ENCODE measurements at regions not wholly inside any gene's neighbourhood (a gene's known extent, or its start where the extent isn't known, plus 50 kb on each side); places are given as distances from the start of the nearest gene placed in this dataset.
"Not testable (repeated sequence)": the region's sequence is repeated elsewhere in the genome, so short reads cannot be mapped to it uniquely, and the experiment has no call there.

DNA sequence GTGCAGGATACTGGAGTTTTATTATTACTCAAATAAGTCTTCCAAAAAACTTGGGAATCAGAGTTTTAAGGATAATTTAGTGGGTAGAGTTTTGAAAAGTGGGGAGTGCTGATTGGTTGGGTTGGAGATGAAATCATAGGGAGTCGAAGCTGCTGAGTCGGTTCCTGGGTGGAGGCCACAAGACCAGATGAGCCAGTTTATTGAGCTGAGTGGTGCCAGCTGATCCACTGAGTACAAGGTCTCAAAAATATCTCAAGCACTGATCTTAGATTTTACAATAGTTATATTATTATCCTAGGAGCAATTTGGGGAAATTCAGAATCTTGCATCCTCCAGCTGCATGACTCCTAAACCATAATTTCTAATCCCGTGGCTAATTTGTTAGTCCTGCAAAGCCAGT is 804.9 kb upstream of the SEMA6A start:
- H3K36me3 ChIP-seq (replicated peaks), result no peaks in the 10 kb centered on the region
- in situ Hi-C loops (cut with MboI; ENCODE audit: low sequenced_read_pairs), result no loop called here
- no peak overlapping the region for H3K4me3 ChIP-seq
- DNase-seq (ENCODE audit: low spot score in 2 of 2), result no peak
- no peaks in the 10 kb centered on the region for H3K9me3 ChIP-seq
- H3K4me1 ChIP-seq, result 0 out of 2 replicates have a peak, but pooled peaks cover 2% of the 10 kb centered on the region
- H3K27me3 ChIP-seq (ENCODE audit: low read depth), result no peaks in the 10 kb centered on the region

- Histone ChIP-seq H3K9me3 (no peaks in the 10 kb centered on the region), H3K36me3 (replicated peaks) (no peaks in the 10 kb centered on the region), H3K4me3 (no peak overlapping the region), H3K27me3 (ENCODE audit: low read depth) (no peaks in the 10 kb centered on the region), H3K4me1 (0 out of 2 replicates have a peak, but pooled peaks cover 2% of the 10 kb centered on the region)
- in situ Hi-C loops (cut with MboI; ENCODE audit: low sequenced_read_pairs), result no loop called here
- no peak for DNase-seq (ENCODE audit: low spot score in 2 of 2)
Measured at GRCh38 chr5:117376748-117377147, 802.1 kb upstream of the SEMA6A start.

- in situ Hi-C loops (cut with MboI; ENCODE audit: low sequenced_read_pairs), result no loop called here
- no peaks in the 10 kb centered on the region for H3K9me3 ChIP-seq
- H3K36me3 ChIP-seq (replicated peaks), result no peaks in the 10 kb centered on the region
- H3K4me1 ChIP-seq, result no peaks in the 10 kb centered on the region; the same call in 1 of the 2 replicates
- no peaks in the 10 kb centered on the region for H3K27me3 ChIP-seq (ENCODE audit: low read depth)
- H3K4me3 ChIP-seq, result no peak overlapping the region
- no peak for DNase-seq (ENCODE audit: low spot score in 2 of 2)
Measured at GRCh38 chr5:117359895-117360294, 785.3 kb upstream of the SEMA6A start.

DNA sequence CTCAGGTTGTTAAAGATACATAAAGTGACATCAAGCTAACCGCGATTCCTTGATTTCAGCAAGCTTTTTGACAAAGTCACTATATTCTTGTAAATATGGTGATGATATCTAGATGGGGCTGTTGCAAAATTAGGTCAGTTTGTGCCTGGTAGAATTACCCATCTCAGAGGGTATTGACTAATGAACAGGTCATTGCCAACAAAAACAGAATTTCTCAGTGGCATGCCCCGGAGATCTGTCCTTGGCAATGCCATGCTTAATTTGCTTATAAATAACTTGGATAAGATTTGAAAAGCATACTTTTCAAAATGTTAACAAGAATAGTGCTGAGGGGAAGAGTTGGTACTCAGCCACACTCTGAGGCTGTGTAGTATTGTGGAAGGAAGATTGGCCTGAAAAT is 783.3 kb upstream of the SEMA6A start:
- Histone ChIP-seq H3K36me3 (replicated peaks) (no peaks in the 10 kb centered on the region), H3K4me3 (no peak overlapping the region), H3K4me1 (no peaks in the 10 kb centered on the region; the same call in 1 of the 2 replicates), H3K9me3 (no peaks in the 10 kb centered on the region), H3K27me3 (ENCODE audit: low read depth) (no peaks in the 10 kb centered on the region)
- no peak for DNase-seq (ENCODE audit: low spot score in 2 of 2)
- in situ Hi-C loops (cut with MboI; ENCODE audit: low sequenced_read_pairs), result no loop called here

- no peak for DNase-seq (ENCODE audit: low spot score in 2 of 2)
- no peaks in the 10 kb centered on the region for H3K9me3 ChIP-seq
- no peak overlapping the region for H3K4me3 ChIP-seq
- H3K27me3 ChIP-seq (ENCODE audit: low read depth), result no peaks in the 10 kb centered on the region; the same call in 1 of the 2 replicates
- H3K4me1 ChIP-seq, result no peaks in the 10 kb centered on the region; the same call in 1 of the 2 replicates
- no peaks in the 10 kb centered on the region for H3K36me3 ChIP-seq (replicated peaks)
- in situ Hi-C loops (cut with MboI; ENCODE audit: low sequenced_read_pairs), result no loop called here
Measured at GRCh38 chr5:117347280-117347679, 772.7 kb upstream of the SEMA6A start.

DNA sequence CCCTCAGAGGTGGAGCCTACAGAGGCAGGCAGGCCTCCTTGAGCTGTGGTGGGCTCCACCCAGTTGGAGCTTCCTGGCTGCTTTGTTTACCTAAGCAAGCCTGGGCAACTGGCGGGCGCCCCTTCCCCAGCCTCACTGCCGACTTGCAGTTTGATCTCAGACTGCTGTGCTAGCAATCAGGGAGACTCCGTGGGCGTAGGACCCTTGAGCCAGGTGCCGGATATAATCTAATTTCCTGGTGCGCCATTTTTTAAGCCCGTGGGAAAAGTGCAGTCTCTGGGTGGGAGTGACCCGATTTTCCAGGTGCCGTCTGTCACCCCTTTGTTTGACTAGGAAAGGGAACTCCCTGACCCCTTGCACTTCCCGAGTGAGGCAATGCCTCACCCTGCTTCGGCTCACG is 769.1 kb upstream of the SEMA6A start:
- DNase-seq (ENCODE audit: low spot score in 2 of 2), result peak in 1 of 2 experiments; percentile 18
- H3K27me3 ChIP-seq (ENCODE audit: low read depth); H3K36me3 ChIP-seq (replicated peaks); H3K4me1 ChIP-seq; H3K4me3 ChIP-seq; in situ Hi-C loops (cut with MboI; ENCODE audit: low sequenced_read_pairs); H3K9me3 ChIP-seq: not testable (repeated sequence)

DNA sequence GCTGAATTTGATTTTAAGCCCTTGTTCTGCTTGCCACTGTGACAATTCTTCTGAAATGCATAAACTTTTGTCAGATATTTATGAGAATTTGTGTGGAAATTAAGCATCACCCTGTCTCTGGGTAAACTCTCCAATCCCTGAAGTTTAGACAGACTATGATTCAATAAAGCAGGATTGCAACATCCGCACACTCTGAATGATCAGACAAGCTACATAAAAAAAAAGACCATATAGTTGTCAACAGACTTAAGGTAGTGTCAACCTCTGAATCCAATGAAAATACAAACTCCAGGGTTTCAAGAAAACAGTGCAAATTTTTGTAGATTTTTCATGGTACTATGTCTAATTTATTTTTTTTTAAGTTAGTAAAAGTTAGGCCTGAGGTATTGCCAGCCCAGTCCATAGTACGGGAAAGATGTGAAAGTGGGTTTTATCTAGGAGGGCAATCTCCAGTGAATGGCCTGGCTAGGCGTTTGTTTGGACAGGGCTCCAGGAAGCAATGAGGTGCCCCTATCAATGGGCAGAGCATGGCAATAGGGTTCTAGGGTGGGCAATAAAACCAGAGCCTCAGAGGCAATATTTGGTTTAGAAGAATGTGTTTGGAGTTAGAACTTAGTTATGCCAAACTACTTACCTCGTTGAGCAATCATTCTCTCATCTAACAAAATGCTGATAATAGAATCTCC is 762.6 kb upstream of the SEMA6A start:
- Histone ChIP-seq H3K4me3 (no peak overlapping the region), H3K4me1 (peaks cover 7% of the 10 kb centered on the region), H3K27me3 (ENCODE audit: low read depth) (no peaks in the 10 kb centered on the region), H3K36me3 (replicated peaks) (no peaks in the 10 kb centered on the region; the same call in 1 of the 2 replicates), H3K9me3 (no peaks in the 10 kb centered on the region)
- DNase-seq (ENCODE audit: low spot score in 2 of 2), result no peak
- in situ Hi-C loops (cut with MboI; ENCODE audit: low sequenced_read_pairs), result no loop called here

DNA sequence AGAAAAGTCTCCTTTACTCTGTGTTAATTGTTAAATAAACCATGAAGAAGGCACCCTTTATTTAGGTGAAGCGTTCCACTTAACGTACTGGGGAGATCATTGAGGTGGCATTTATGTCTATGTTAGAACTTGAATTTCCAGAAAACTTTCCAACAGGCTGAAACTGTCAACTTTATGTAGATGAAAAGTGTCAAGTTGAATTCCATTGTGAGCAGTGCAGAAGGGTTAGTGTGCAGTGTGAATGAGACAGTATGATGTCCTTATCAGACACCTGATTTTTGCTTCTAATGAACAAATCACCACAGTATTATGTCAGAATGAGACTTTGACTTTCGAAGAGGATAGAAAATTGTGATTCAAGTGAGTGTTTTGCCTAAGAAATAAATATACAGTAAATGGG is 761.6 kb upstream of the SEMA6A start:
- Histone ChIP-seq H3K4me3 (no peak overlapping the region), H3K27me3 (ENCODE audit: low read depth) (no peaks in the 10 kb centered on the region), H3K4me1 (peaks cover 7% of the 10 kb centered on the region), H3K9me3 (no peaks in the 10 kb centered on the region), H3K36me3 (replicated peaks) (no peaks in the 10 kb centered on the region; the same call in 1 of the 2 replicates)
- in situ Hi-C loops (cut with MboI; ENCODE audit: low sequenced_read_pairs), result no loop called here
- no peak for DNase-seq (ENCODE audit: low spot score in 2 of 2)

GRCh38 chr5:117333011-117333410 is 758.4 kb upstream of the SEMA6A start:
- Histone ChIP-seq H3K4me1 (peaks cover 7% of the 10 kb centered on the region), H3K9me3 (no peaks in the 10 kb centered on the region)
- in situ Hi-C loops (cut with MboI; ENCODE audit: low sequenced_read_pairs), result no loop called here

DNA sequence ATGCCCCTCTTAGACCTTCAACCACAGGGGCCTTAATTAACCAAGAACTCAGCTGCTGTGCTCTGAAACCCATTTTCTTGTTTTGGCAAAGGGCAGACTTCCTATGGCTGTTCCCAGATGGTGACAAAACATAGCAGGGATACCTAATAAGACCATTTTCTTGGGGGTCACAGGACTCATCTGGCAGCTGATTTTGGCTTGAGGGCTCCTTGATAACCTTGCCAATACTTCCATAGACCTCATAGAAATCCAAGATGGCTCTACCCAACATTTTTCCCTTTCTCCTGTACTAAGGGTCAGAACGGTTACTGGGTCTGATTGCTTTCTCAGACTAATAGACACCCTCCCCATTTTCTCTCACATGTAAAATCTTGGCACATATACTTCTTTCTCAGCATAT is 757.7 kb upstream of the SEMA6A start:
- Histone ChIP-seq H3K9me3 (no peaks in the 10 kb centered on the region), H3K4me1 (peaks cover 7% of the 10 kb centered on the region), H3K27me3 (ENCODE audit: low read depth) (no peaks in the 10 kb centered on the region), H3K4me3 (no peak overlapping the region), H3K36me3 (replicated peaks) (no peaks in the 10 kb centered on the region; the same call in 1 of the 2 replicates)
- in situ Hi-C loops (cut with MboI; ENCODE audit: low sequenced_read_pairs), result no loop called here
- DNase-seq (ENCODE audit: low spot score in 2 of 2), result no peak

More at GRCh38 chr5:117333011-117333410, 758.4 kb upstream of the SEMA6A start:
- Histone ChIP-seq H3K36me3 (replicated peaks) (no peaks in the 10 kb centered on the region; the same call in 1 of the 2 replicates), H3K27me3 (ENCODE audit: low read depth) (no peaks in the 10 kb centered on the region), H3K4me3 (no peak overlapping the region)
- DNase-seq (ENCODE audit: low spot score in 2 of 2), result no peak

DNA sequence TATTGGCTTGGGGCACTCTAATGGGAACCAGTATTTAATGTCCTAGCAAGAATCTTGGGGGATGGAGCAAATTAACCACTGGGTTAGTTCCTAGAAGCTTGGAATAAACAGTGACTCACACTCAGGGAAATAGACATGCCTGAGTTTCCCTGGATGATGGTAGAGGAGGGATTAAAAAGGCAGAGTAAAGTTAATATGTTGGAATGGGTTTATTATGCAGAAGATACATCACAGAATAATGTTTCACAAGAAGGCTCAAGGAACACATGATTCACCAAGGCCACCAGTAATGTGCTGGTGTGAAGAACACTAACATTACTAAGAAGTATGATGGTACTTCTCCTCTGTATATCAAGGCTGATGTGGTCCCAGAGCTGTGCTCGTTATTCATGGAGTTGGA is 752.9 kb upstream of the SEMA6A start:
- H3K27me3 ChIP-seq (ENCODE audit: low read depth), result no peaks in the 10 kb centered on the region
- no peaks in the 10 kb centered on the region for H3K9me3 ChIP-seq
- H3K4me1 ChIP-seq, result no peaks in the 10 kb centered on the region
- H3K4me3 ChIP-seq, result no peak overlapping the region
- no peaks in the 10 kb centered on the region for H3K36me3 ChIP-seq (replicated peaks)
- in situ Hi-C loops (cut with MboI; ENCODE audit: low sequenced_read_pairs), result no loop called here
- no peak for DNase-seq (ENCODE audit: low spot score in 2 of 2)

- Histone ChIP-seq H3K36me3 (replicated peaks) (no peaks in the 10 kb centered on the region), H3K9me3 (no peaks in the 10 kb centered on the region), H3K4me3 (no peak overlapping the region), H3K27me3 (ENCODE audit: low read depth) (no peaks in the 10 kb centered on the region), H3K4me1 (no peaks in the 10 kb centered on the region)
- DNase-seq (ENCODE audit: low spot score in 2 of 2), result no peak
- in situ Hi-C loops (cut with MboI; ENCODE audit: low sequenced_read_pairs), result no loop called here
Measured at GRCh38 chr5:117326997-117327396, 752.4 kb upstream of the SEMA6A start.

DNA sequence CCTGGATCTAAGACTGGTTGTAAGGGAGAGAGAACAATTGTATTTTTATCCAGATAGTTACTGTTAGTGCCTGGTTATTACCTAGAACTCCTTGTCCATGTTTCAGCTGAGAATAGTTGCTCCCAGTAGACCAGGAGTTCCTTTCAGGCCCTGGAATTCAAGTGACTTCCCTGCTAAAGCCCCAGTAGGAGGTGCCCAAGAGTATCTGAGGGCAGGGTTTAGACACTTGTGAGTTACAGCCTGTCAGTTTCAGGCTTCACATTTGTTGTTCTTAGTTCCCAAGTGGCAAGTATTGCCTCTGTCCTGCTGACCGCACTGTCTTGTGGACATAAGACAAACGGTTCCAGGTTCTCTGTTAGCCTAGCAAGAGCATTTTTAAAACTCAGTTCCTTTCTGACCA is 743.9 kb upstream of the SEMA6A start:
- peak in 1 of 2 experiments; percentile 11 for DNase-seq (ENCODE audit: low spot score in 2 of 2)
- H3K9me3 ChIP-seq, result no peaks in the 10 kb centered on the region
- H3K36me3 ChIP-seq (replicated peaks), result no peaks in the 10 kb centered on the region
- in situ Hi-C loops (cut with MboI; ENCODE audit: low sequenced_read_pairs), result no loop called here
- no peaks in the 10 kb centered on the region for H3K27me3 ChIP-seq (ENCODE audit: low read depth)
- no peaks in the 10 kb centered on the region; the same call in 1 of the 2 replicates for H3K4me1 ChIP-seq
- no peak overlapping the region for H3K4me3 ChIP-seq

- Histone ChIP-seq H3K36me3 (replicated peaks) (no peaks in the 10 kb centered on the region), H3K4me1 (no peaks in the 10 kb centered on the region; the same call in 1 of the 2 replicates), H3K9me3 (no peaks in the 10 kb centered on the region), H3K27me3 (ENCODE audit: low read depth) (no peaks in the 10 kb centered on the region), H3K4me3 (no peak overlapping the region)
- DNase-seq (ENCODE audit: low spot score in 2 of 2), result no peak
- in situ Hi-C loops (cut with MboI; ENCODE audit: low sequenced_read_pairs), result no loop called here
Measured at GRCh38 chr5:117315170-117315569, 740.5 kb upstream of the SEMA6A start.
